H1 (cell line): ENCODE measurements at regions not wholly inside any gene's neighbourhood (a gene's known extent, or its start where the extent isn't known, plus 50 kb on each side); places are given as distances from the start of the nearest gene placed in this dataset.

Experiments used
- GABPA ChIP-seq: IDR thresholded peaks from 2 replicates; pipeline ENCODE4 v1.6.1; 2011; ENCODE audit warnings: mild to moderate bottlenecking, low read length, moderate library complexity, borderline replicate concordance; ENCODE audit not compliant: insufficient read depth
- HDAC6 ChIP-seq: IDR thresholded peaks from one replicate; pipeline ENCODE4 v1.7.1; 2012; ENCODE audit warnings: low read depth, mild to moderate bottlenecking, inconsistent platforms, low read length, moderate library complexity
- POLR2A ChIP-seq, 2 experiments: IDR thresholded peaks; 1 replicate in 1 of 2; 2 replicates in 1 of 2; pipeline ENCODE4 v1.6.1; 2011; ENCODE audit warnings: low read depth in 2 of 2, low read length in 2 of 2, mild to moderate bottlenecking in 2 of 2; ENCODE audit errors: control extremely low read depth in 1 of 2
- POLR2AphosphoS5 ChIP-seq: IDR thresholded peaks from 2 replicates; pipeline ENCODE4 v1.6.1; 2011; ENCODE audit warnings: low read depth, low read length
- SP2 ChIP-seq: IDR thresholded peaks from 2 replicates; pipeline ENCODE4 v1.6.1; 2012; ENCODE audit warnings: mild to moderate bottlenecking, low read length, inconsistent platforms
- TBP ChIP-seq: IDR thresholded peaks from 2 replicates; pipeline ENCODE4 v1.6.1; 2011; ENCODE audit warnings: low read depth, low read length, improper control_type of control experiment
- USF2 ChIP-seq: IDR thresholded peaks from 2 replicates; pipeline ENCODE4 v1.6.1; 2011; ENCODE audit warnings: low read length, improper control_type of control experiment

DNA sequence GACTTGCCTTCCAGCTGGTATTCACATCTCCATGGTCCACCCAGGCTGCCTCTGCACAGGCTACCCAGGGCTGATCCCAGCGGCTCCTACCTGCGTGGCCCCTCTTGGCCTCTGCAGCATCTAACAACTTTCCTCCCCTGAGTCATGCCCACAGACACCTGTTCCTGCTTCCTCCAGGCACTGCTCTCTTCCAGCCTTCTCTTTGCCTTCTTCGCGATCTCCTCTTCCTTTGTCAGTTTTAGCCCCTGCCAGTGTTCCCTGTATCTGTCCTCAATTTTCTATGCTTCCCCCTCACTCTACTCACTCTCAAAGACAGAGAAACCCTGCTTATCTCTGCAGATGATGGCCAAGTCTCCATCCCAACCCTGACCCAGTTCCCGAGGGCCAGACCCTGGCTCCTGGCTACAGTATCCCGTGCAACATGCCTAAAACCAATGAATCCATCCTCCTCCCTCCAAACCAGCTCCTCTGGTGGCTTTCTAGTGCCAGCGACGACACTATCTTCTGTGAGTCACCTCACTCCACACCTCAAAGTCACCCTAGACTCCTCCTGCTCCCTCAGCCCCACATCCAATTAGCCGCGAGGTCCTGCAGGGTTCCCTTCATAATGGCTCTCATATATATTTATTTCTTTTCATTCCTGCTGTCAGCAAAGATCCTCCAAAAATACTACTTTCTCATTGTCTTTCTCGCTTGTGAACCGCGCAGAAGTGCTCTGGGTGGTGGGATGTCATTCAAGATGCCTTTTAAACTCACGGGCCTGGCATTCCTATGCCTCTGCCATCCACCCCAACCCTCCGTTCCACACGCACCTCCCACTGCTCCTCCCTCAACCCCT lies 259.2 kb downstream of the TOMM20 start:
- no peak for TF ChIP-seq SP2
- no peak for TF ChIP-seq POLR2A (IDR thresholded peaks at IDR 0.05; ENCODE audit: control extremely low read depth in 1 of 2, low read depth in 2 of 2, low read length in 2 of 2)
- TF ChIP-seq HDAC6: no peak
- TF ChIP-seq POLR2AphosphoS5: no peak
- TF ChIP-seq USF2: no peak
- TF ChIP-seq TBP: no peak
- TF ChIP-seq GABPA: no peak
